ENCODE measurements at regions not wholly inside any gene's neighbourhood (a gene's known extent, or its start where the extent isn't known, plus 50 kb on each side); places are given as distances from the start of the nearest gene placed in this dataset.

GRCh38 chr9:129471201-129472019, 149.5 kb downstream of the C9orf50 start:
- no peak for DNase-seq

GRCh38 chr9:129469988-129470316, 150.9 kb downstream of the C9orf50 start:
- DNase-seq = no peak

DNA sequence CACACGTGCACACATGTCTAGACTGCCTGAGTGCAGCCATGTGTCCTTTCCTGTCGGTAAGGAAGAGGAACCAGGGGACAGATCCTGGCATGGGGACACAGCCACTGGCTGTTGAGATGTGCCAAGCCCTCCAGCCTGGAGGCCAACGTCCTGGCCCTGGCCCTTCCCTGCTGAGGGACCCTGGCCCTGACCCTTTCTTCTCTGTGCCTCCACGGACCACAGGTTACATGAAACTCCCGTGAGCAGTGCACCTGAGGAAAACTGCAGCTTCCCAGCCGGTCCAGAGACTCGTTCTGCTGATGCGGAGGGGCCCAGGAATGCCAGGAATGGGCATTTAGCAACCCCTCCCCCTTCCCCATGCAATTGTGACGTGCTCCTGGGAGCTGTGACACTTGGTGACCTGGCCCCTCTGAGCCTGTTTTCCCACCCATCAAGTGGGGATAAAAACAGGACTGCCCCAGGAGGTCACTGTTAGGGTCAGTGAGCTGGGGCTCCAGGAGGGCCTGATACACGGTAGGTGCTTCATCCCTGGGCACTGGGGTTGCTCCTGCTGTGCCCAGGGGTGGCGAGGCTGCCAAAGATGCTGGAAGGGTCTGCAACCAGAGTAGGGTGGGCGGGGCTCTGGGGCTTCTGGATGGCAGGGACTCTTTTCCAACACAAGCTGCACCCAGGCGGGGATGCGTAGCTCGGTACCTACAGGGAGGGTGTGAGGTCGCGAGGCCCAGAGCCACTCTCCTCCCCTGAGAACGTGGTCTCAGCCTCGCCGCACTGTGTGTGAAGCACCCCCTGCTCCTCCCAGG, 151.5 kb downstream of the C9orf50 start:
- no peak for DNase-seq

DNA sequence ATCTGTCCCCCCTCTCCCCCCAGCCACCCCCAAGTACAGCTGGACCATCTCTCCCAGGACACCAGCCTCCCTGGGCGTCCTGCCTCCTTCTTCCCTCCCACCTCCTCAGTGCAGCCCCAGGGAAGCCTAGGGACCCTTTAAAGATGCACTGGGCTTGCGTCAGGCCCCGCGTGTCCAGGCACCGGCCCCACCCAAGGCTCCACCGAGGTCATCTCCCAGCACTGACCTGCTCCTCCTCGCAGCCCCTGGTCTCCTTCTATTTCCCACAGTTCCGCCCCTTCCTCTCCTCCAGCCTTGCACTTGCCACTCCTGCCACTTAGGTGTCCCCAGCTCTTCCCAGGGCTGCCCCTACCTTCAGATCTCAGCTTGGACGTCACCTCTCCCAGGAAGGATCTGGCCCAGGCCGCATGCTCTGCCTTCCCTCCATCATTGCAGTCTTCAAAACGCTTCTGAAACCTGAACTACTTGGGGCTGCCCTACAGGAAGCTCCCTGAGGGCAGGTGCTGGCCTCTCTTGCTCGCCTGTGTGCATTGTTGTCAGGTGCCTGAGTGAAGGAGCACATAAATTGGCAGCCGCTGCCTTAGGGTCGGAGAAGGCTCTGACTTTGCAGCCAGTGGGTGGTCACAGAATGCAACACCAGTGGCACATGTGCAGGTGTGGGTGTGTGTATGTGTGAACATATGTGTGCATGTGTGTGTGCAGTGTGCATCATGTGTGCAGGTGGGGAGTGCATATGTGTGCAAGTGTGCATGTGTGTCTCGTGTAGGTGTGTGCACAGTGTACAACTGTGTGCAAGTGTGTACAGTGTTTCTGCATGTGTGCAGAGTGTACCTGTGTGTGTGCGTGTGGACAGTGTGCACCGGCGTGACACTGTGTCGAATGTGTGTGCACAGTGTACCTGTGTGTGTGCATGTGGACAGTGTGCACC, 152.9 kb downstream of the C9orf50 start:
- no peak for DNase-seq

- DNase-seq = no peak
Observed at GRCh38 chr9:129467004-129467588, 153.8 kb downstream of the C9orf50 start.

- DNase-seq = no peak
Observed at GRCh38 chr9:129465834-129466535, 154.9 kb downstream of the C9orf50 start.

DNA sequence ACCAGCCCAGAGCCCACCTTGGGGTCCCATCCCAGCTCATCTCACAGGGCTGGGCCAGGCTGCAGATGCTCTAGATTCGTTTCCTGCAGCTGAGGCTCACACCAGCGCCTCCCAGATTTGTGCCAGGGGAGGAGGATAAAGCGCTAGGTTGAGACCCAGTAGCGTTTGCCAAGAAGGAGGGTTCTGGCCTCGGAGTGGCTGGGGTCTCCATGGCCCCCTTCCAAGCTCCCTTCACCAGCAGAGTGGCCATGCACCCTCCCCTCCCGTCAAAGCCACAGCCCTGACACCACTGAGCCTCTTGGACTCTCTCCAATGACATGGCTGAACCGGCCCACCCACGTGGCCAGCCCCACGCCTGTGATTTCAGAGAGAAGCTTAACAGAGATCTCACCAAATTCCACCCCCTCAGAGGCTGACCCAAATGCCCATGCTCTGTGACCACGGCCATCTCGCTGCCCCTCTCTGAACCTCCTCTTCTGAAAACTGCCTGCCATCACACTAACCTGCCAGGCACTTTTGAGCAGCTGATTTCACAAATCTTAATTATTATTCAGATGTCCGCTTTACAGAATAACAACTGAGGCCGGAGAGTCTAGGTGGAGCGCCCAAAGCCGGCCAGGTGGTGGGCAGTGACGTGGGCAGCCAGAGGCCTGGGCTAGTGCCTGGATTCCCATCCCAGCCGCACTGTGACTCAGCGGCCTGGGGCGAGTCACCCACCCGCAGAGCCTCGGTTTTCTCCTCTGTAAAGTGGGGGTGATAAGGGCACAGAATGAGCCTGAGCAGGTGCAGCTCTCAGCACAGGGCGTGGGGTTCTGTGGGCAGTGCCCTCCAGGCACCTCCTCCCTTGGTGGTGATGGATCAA, 155.7 kb downstream of the C9orf50 start:
- no peak for DNase-seq

GRCh38 chr9:129463994-129464393, 156.9 kb downstream of the C9orf50 start:
- DNase-seq = no peak

DNA sequence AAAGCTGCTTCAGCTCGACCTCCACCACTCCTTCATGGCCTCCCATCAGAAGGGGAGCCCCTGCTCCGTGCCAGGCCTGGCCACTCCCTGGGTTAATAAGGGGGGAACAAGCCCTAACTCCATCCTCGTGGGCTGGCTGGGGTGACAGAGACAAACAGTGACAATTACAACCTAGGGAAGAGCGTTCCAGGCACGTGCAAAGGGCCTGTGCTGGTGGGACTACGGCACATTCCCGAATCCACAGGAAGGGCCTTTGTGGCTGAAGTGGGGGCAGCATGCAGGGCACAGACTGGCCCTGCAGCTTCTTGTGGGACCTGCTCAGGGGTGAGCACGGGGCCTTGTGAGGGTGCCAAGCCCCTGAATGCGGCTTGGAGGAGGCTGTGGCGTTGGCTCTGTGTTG, 157.4 kb downstream of the C9orf50 start:
- DNase-seq = no peak

DNA sequence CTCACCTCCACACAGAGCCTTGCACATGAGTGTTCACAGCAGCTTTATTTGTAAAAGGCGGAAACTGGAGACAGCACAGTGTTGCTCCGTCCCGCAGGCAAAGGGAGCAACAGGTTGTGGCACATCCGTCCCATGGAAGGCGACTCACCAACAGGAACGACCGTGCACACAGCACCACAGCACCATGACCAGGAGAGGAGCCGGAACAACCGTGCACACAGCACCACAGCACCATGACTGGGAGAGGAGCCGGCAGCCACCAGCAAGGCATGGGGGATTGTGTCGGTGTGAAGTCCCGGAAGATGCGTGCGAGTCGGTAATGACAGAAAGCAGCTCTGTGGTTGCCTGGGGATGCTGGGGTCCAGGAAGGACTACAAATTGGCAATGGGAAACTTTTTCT, 158.5 kb downstream of the C9orf50 start:
- no peak for DNase-seq

- peak; percentile 96 for DNase-seq
Observed at GRCh38 chr9:129460323-129461261, 160.3 kb downstream of the C9orf50 start.

GRCh38 chr9:129459547-129460322, 161.2 kb downstream of the C9orf50 start:
- no peak for DNase-seq

DNA sequence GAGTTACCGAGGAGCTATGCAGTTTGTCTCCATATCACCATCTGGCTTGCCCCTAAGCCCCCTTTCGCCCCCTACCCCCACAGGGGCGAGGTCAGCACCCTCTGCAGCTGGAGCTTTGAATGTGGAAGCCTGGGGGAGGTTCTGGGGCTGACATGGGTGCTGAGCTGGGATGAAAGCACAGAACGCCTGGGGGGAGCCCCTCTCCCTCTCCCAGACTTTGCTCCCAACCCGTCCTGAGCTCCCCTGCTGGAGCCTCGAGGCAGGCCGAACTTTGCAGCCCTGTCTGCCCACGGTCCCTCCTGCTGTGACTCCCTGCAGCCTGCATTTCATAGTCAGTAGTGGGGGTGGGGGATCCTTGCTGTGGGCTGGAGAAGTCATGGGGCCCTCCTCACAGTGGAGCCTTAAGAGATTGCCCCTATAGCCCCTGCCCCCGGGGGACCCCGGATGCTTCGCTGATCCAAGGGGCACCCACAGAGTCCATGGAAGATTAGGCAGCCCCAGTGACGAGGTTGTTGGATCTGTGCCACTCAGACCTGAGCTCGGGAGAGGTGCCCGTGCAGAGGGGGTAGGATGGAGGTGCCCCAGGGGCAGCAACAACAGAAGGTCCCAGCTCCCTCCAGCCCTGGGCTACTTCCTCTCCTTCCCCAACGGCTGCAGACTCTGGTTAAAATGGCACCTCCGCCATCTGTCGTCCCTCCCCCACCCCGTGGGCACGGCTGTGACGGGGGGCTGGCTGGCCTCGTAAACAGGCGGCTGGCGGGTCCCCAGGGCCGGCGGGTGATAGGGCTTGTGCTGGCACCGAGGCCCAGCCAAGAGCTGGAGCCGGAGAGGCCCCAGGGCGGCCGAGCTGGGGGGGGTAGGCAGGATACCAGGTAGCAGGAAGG, 162.0 kb downstream of the C9orf50 start:
- no peak for DNase-seq

- no peak for DNase-seq
Observed at GRCh38 chr9:129458155-129458661, 162.7 kb downstream of the C9orf50 start.

DNA sequence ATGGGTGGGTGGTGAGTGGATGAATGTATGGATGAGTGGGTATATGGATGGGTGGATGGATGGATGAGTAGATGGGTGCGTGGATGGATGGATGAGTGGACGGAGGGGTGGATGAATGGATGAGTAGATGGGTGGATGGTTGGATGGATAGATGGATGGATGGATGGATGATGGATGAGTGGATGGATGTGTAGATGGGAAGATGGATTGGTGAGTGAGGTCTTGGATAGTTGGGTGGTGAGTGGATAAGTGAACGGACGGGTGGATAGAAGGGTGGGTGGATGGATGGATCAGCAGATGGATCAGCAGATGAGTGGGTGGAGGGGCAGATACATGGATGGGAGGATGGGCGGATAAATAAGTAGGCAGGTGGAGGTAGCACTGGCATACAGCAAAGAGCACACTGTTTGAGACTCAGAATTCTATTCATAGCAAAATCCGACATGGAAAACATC, 163.5 kb downstream of the C9orf50 start:
- no peak for DNase-seq

DNA sequence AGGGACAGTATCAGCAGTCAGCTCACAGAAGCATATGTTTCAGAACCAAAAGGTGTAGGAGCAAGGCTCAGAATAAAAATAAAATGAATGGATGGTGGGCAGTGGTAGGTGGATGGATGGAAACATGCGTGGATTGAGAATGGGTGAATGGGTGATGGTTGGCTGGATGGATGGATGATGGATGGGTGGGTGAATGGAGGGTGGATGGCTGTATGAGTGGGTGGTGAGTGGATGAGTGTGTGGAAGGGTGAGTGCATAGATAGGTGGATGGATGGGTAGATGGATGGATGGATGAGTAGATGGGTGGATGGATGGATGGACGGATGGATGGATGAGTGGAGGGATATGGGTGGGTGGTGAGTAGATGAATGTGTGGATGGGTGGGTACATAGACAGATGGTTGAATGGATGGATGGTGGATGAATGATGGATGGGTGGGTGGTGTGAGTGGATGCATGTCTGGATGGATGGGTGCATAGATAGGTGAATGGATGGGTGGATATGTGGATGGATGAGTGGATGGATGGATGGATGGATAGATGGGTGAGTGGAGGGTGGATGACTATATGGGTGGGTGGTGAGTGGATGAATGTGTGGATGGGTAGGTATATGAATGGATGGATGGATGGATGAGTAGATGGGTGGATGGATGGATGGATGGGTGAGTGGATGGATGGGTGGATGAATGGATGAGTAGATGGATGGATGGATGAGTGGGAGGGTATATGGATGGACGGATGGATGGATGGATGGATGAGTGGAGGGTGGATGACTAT, 164.2 kb downstream of the C9orf50 start:
- no peak for DNase-seq
